ENCODE measurements at regions not wholly inside any gene's neighbourhood (a gene's known extent, or its start where the extent isn't known, plus 50 kb on each side); places are given as distances from the start of the nearest gene placed in this dataset.

GRCh38 chr5:68352166-68352565, 136.6 kb downstream of the PIK3R1 start:
- FAIRE-seq (no peak), DNase-seq (ENCODE audit: low spot score) (no peak)

DNA sequence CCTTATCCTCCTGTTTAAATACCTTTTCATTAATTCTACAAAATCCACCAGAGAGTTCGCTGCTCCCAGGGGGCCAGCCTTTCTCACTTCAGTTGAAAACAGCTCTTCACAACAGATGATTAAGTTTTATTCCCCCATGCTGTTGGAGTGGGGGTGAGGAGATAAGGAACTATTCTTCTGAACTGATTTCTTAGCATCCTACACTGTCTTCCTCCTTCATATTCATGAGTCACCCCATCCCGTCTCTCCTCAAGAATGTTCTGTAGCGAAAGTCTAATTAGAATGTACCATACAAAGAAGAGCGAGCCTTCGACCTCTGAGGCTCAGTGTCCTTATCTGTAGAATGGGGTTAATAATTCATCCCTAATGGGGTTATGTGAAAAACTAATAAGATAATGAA, 138.0 kb downstream of the PIK3R1 start:
- no peak for DNase-seq (ENCODE audit: low spot score)
- FAIRE-seq, result no peak

DNA sequence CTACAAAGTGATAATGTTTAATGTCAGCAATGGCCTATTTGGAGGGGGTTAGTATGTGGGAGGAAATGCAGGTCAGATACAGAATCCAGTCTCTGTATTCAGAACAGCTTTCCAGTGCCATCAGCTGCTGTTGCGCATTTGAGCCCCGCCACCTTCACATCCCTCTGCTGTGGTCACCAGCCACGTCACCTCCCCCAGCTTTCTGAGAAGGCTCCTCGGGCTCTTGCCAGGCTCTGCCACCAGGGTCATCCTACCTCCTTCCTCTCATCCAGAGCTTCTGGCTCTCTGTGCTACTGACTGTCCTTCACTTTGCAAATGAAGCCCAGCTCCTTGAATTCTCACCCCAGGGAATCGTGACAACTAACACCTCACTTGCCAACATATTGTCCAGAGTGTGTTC, 138.8 kb downstream of the PIK3R1 start:
- FAIRE-seq (no peak), DNase-seq (ENCODE audit: low spot score) (no peak)

DNA sequence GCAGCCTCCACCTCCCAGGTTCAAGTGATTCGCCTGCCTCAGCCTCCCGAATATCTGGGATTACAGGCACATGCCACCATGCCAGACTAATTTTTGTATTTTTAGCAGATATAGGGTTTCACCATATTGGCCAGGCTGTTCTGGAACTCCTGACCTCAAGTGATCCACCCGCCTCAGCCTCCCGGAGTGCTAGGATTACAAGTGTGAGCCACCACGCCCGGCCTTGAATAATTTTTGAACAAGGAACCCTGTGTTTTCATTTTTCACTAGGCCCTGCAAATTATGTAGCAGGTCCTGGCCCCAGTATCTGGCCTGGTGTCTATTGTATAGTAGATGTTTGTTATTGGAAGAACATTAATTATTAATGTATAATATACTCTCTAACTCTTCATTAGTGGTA, 140.7 kb downstream of the PIK3R1 start:
- FAIRE-seq, result no peak
- DNase-seq (ENCODE audit: low spot score), result no peak

DNA sequence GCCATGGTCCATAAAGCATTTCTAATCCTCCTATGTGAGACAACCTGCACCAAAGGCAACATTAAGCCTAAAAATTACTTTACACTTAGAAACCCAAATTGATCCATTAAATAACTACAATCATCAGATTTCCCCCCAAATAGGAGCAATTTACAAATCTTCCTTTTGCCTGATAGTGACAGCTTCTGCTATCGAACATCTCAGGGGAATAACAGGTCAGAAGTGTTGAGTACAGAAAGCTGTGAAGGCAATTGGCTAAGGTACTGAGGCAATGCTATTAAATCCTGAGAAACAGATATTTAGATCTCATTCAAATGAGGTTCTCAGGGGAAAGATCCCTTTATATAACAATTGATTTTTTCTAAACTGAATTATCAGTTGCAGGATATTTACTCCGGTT, 141.1 kb downstream of the PIK3R1 start:
- no peak for DNase-seq (ENCODE audit: low spot score)
- FAIRE-seq, result no peak

DNA sequence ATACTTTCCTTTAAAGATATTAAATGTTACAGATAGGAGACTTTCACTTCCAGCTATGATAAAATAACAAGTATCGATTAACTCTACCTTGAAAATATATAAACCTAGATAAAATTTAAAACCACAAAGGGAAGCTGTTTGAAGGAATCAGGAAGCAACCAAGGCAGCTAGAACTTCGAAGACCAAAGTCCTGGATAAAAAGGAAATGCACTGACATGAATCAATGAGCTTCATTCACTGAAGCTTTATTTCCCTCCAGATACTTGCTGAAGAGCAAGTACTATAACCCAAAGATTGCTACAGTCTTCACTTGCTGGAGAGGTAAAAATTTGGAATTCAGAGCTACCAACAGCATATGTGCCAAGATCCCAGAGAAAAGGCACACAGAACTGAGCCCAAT, 144.1 kb downstream of the PIK3R1 start:
- DNase-seq (ENCODE audit: low spot score), result no peak

DNA sequence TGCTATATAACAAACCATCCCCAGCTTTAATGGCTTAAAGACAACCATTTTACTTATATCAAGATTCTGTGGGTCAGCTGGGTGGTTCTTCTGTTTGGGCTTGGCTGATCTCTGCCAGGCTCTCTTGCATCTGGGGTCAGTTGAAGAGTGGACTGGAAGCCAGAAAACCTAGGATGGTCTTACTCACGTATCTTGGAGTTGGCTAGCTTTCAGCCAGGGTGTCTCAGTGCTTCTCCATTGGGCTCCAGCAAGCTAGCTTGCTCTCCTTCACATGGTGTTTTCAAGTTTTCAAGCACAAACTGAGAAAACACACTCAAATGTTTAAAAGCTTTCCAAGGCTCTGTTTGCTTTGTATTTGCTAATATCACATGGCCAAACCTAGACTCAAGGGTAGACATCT, 146.8 kb downstream of the PIK3R1 start:
- FAIRE-seq, result no peak
- no peak for DNase-seq (ENCODE audit: low spot score)

More for the DNA sequence above, 144.1 kb downstream of the PIK3R1 start:
- FAIRE-seq, result no peak

DNA sequence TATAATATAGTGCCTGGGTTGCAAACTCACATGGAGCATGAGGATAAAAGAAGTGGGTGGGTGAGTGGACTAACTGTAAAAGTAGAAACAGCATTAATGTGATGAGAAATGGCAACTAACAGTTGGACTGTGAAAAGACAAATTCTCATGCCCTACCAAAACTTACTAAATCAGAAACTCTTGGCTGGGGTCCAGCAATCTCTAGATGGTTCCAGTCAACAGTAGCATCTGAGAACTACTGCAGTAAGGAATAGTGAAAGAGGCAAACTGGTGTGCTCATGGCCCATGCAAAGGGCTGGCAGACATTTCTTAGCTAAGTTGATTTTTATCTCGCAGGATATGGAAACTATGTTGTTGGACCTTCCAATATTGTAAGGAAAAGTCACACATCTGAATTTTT, 150.3 kb downstream of the PIK3R1 start:
- FAIRE-seq (no peak), DNase-seq (ENCODE audit: low spot score) (no peak)

- FAIRE-seq (no peak), DNase-seq (ENCODE audit: low spot score) (no peak)
Measured at GRCh38 chr5:68367287-68367686, 151.7 kb downstream of the PIK3R1 start.

GRCh38 chr5:68367717-68368116, 152.2 kb downstream of the PIK3R1 start:
- FAIRE-seq (no peak), DNase-seq (ENCODE audit: low spot score) (no peak)

- DNase-seq (ENCODE audit: low spot score) (peak; percentile 38), FAIRE-seq (peak; percentile 71)
Measured at GRCh38 chr5:68368311-68369022, 152.9 kb downstream of the PIK3R1 start.

GRCh38 chr5:68369023-68369359, 153.4 kb downstream of the PIK3R1 start:
- FAIRE-seq (no peak), DNase-seq (ENCODE audit: low spot score) (peak; percentile 46)

- no peak for FAIRE-seq
- no peak for DNase-seq (ENCODE audit: low spot score)
Measured at GRCh38 chr5:68369457-68370125, 154.0 kb downstream of the PIK3R1 start.

GRCh38 chr5:68370196-68370595, 154.6 kb downstream of the PIK3R1 start:
- no peak for DNase-seq (ENCODE audit: low spot score)
- FAIRE-seq, result no peak

GRCh38 chr5:68371607-68372006, 156.1 kb downstream of the PIK3R1 start:
- FAIRE-seq, result no peak
- DNase-seq (ENCODE audit: low spot score), result no peak

DNA sequence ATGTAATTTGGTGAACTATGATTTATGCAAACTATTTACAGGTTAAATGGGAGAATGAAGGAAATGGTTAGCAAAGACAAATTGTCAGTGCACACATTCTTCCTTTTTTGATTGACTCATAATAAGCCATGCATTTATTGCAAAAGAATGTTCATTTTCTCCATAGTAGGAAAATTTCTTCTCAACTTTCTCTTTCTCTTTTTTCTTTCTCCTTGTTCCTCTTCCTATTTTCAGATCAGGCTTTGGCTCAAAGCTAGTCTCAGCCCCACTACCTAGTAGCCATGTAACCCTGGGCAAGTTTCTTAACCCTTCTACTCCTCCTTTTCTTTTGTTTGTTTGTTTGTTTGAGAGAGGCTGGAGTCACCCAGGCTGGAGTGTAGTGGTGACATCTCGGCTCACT, 156.6 kb downstream of the PIK3R1 start:
- DNase-seq (ENCODE audit: low spot score), result no peak
- no peak for FAIRE-seq

GRCh38 chr5:68373050-68373449, 157.5 kb downstream of the PIK3R1 start:
- FAIRE-seq (no peak), DNase-seq (ENCODE audit: low spot score) (no peak)

DNA sequence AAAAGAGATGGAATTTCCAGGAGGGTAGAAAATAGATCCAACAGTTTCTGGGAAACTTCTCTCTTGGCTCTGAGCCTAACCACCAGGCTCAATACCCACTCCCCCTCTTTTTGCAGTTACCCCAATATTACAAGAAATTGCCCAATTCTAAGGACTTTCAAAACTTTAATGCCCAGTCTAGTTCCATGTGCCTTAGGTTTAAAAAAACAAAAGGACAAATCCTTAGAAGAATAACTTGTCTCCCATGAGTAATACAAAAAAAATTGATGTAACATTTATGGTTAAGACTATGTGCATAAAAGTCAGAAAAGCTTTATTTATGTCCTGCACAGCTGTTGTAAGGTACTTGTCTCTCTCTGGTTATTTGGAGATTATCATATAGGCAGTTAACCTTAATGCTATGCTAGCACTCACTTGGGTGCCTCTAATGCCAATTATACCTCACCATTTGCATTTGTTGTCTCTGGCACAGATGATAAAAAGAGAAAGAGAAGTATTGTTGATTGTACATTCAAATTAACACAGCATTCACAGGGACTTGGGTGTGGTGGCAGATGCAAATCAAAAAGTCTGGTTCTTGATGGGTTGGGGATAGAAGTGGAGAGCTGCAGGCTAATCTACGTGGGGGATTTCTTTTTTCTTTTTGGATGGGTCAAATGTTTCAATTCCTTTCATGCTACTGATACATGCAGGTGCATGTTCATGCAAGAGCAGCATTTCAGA, 159.4 kb downstream of the PIK3R1 start:
- DNase-seq (ENCODE audit: low spot score), result no peak

GRCh38 chr5:68375540-68375939, 160.0 kb downstream of the PIK3R1 start:
- DNase-seq (ENCODE audit: low spot score) (no peak), FAIRE-seq (no peak)

More for the DNA sequence above, 159.4 kb downstream of the PIK3R1 start:
- no peak for FAIRE-seq

DNA sequence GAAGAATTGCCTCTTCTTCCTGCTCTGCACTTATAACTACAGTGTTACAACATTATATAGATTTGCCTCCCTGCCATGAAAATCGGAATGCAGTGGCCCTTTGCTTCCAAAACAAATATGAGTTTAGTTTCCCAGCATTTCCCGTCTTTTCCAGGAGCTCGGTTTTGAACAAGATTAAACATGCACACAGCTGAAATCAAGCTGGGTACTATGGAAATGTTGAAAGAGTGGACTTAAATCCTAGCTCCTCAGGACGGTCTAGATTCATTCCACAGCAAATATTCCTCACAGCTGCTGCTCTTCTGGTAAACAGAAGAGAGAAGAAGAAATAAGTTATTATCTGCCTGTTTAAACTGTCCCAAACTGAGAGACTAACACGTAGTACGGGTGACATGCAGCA, 161.4 kb downstream of the PIK3R1 start:
- FAIRE-seq (no peak), DNase-seq (ENCODE audit: low spot score) (no peak)

DNA sequence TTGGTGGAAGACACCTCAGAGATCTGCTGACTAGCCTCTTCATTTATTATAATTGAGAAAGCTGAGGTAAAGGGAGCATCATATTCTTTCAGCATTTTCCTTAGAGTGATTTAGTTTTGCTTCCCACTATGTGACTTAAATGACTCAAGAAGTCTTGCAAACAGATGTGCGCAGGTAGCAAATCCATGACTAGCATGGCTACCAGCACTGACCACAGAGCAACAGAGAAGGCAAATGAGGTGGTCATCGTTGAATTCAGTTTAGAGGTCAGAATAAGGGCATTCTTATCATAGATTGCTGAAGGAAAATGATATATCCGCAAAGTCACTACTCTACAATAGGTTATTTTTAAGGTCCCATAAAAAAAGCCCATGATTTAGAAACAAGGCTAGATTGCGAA, 162.2 kb downstream of the PIK3R1 start:
- DNase-seq (ENCODE audit: low spot score) (no peak), FAIRE-seq (no peak)

DNA sequence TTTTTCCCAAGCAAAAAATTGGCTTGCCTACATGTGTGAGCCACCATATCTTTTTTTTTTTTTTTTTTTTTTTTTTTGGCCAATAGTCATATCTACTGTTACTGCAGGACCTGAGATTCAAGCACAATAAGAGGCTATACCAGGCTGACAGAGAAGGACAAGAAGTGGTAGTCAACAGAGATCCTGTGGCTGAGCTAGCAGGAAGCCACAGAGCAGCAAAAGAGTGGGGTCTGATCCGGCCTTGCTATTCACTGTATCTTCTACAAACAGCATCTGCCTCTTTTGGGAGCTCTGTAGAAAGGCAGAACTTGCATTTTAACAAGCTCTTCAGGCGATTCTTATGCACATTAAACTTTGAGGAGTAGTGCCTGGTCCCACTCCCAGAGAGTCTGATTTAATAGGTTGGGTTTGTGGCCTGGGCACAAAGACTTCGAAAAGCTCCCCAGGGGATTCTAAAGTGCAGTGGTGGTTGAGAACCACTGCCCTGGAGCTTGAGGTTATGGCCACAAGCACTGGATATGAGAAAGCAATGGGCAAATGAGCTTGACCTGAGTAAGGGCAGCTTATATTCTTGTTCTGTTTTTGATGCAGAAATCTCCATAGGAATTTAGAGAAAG, 162.8 kb downstream of the PIK3R1 start:
- DNase-seq (ENCODE audit: low spot score) (no peak), FAIRE-seq (no peak)
